Keratinocyte (primary cell): ENCODE measurements at regions not wholly inside any gene's neighbourhood (a gene's known extent, or its start where the extent isn't known, plus 50 kb on each side); places are given as distances from the start of the nearest gene placed in this dataset.

Experiments used
- DNase-seq: peaks from one replicate; pipeline ENCODE4 v3.0.0-alpha.2; 2011; ENCODE audit warnings: low read depth, missing footprints, low spot score
- FAIRE-seq: peaks from 2 replicates; lab custom pipeline; 2011; peaks lifted over from hg19 to GRCh38; lab: Jason Lieb, UNC
- H2AFZ ChIP-seq: 2 replicates; pipeline ENCODE4 v1.6.0; 2012; ENCODE audit warnings: low read length, control low read depth, inconsistent platforms; ENCODE audit not compliant: control insufficient read depth
- H3K27ac ChIP-seq: 2 replicates; pipeline ENCODE4 v1.5.1; 2011; ENCODE audit warnings: low read length; ENCODE audit not compliant: control insufficient read depth, insufficient read depth
- H3K27me3 ChIP-seq: 3 replicates; pipeline ENCODE4 v1.6.0; 2011; ENCODE audit warnings: low read length; ENCODE audit not compliant: control insufficient read depth, insufficient read depth; ENCODE audit errors: extremely low read depth
- H3K36me3 ChIP-seq, 2 experiments: 2 replicates in 1 of 2; 3 replicates in 1 of 2; pipeline ENCODE4 v1.5.1; 2011; ENCODE audit warnings: low read length in 2 of 2, mild to moderate bottlenecking in 1 of 2; ENCODE audit not compliant: control insufficient read depth in 2 of 2, insufficient read depth in 2 of 2; ENCODE audit errors: extremely low read depth in 1 of 2
- H3K4me1 ChIP-seq: 3 replicates; pipeline ENCODE4 v1.5.1; 2011; ENCODE audit warnings: low read length; ENCODE audit not compliant: control insufficient read depth, insufficient read depth; ENCODE audit errors: extremely low read depth
- H3K4me2 ChIP-seq: 3 replicates; pipeline ENCODE4 v1.6.0; 2011; ENCODE audit warnings: low read depth, low read length; ENCODE audit not compliant: control insufficient read depth, insufficient read depth; ENCODE audit errors: extremely low read depth
- H3K4me3 ChIP-seq, 3 experiments: fragments of 200-600 bp in 1 of 3; sonication (generic) in 1 of 3; 2 replicates in 2 of 3; 3 replicates in 1 of 3; pipeline ENCODE4 v1.5.1; 2011 to 2016; ENCODE audit warnings: low read length in 3 of 3, mild to moderate bottlenecking in 3 of 3, control low read depth in 2 of 3, inconsistent platforms in 1 of 3, low read depth in 1 of 3, mixed read lengths in 1 of 3, mixed run types in 1 of 3, moderate library complexity in 1 of 3; ENCODE audit not compliant: control insufficient read depth in 2 of 3, insufficient read depth in 2 of 3; ENCODE audit errors: extremely low read depth in 1 of 3
- H3K79me2 ChIP-seq: 2 replicates; pipeline ENCODE4 v1.6.0; 2012; ENCODE audit warnings: low read length; ENCODE audit not compliant: control insufficient read depth, insufficient read depth
- H3K9ac ChIP-seq: 3 replicates; pipeline ENCODE4 v1.6.0; 2011; ENCODE audit warnings: low read length; ENCODE audit not compliant: control insufficient read depth, insufficient read depth; ENCODE audit errors: extremely low read depth
- H3K9me1 ChIP-seq: 3 replicates; pipeline ENCODE4 v1.6.0; 2011; ENCODE audit warnings: low read length; ENCODE audit not compliant: control insufficient read depth, insufficient read depth; ENCODE audit errors: extremely low read depth
- H3K9me3 ChIP-seq: 2 replicates; pipeline ENCODE4 v1.5.1; 2012; ENCODE audit warnings: low read depth, low read length; ENCODE audit not compliant: control insufficient read depth
- H4K20me1 ChIP-seq: 3 replicates; pipeline ENCODE4 v1.6.0; 2011; ENCODE audit warnings: low read length; ENCODE audit not compliant: control insufficient read depth, insufficient read depth; ENCODE audit errors: extremely low read depth
- CTCF ChIP-seq, 3 experiments: IDR thresholded peaks in 1 of 3; conservative IDR thresholded peaks in 1 of 3; optimal IDR thresholded peaks in 1 of 3; 2 replicates in 2 of 3; 3 replicates in 1 of 3; pipeline versions ENCODE3 to v1.5.1; 2011; ENCODE audit warnings: low read length in 3 of 3, mild to moderate bottlenecking in 3 of 3, moderate library complexity in 2 of 3, control low read depth in 1 of 3, inconsistent platforms in 1 of 3; ENCODE audit not compliant: insufficient read depth in 2 of 3; ENCODE audit errors: extremely low read depth in 1 of 3
- EZH2 ChIP-seq: IDR thresholded peaks from one replicate; pipeline ENCODE4 v1.6.1; 2012; ENCODE audit warnings: inconsistent platforms, mild to moderate bottlenecking, low read length, moderate library complexity
- dilution Hi-C: fragments of 300-500 bp; cut with MboI; formaldehyde crosslinking; loops from one replicate; pipeline ENCODE4 v1.7.0; 2020; ENCODE audit warnings: low sequenced_read_pairs; ENCODE audit not compliant: extremely low pct_ligation_motif_present

GRCh38 chr2:156124458-156124857 is 208.1 kb downstream of the NR4A2 start:
- Histone ChIP-seq H3K36me3 (no peaks in the 10 kb centered on the region), H3K27ac (no peak overlapping the region), H3K79me2 (no peaks in the 10 kb centered on the region), H3K9ac (no peak overlapping the region), H3K4me1 (no peaks in the 10 kb centered on the region), H3K4me3 (no peak overlapping the region), H3K9me1 (no peaks in the 10 kb centered on the region), H3K27me3 (no peaks in the 10 kb centered on the region), H4K20me1 (no peaks in the 10 kb centered on the region), H3K4me2 (no peak overlapping the region), H2AFZ (no peak overlapping the region), H3K9me3 (no peaks in the 10 kb centered on the region)
- TF ChIP-seq EZH2 (no peak), CTCF (optimal IDR thresholded peaks at IDR 0.05 in 1 of 3, IDR thresholded peaks at IDR 0.05 in 1 of 3, conservative IDR thresholded peaks at IDR 0.05 in 1 of 3; ENCODE audit: extremely low read depth in 1 of 3, insufficient read depth in 2 of 3, low read length in 3 of 3) (no peak)
- FAIRE-seq (no peak), DNase-seq (no peak)
- dilution Hi-C loops: no loop called here

- FAIRE-seq (no peak), DNase-seq (no peak)
- H3K27ac ChIP-seq: no peak overlapping the region
- no peak overlapping the region for H3K4me2 ChIP-seq
- TF ChIP-seq CTCF (optimal IDR thresholded peaks at IDR 0.05 in 1 of 3, IDR thresholded peaks at IDR 0.05 in 1 of 3, conservative IDR thresholded peaks at IDR 0.05 in 1 of 3; ENCODE audit: extremely low read depth in 1 of 3, insufficient read depth in 2 of 3, low read length in 3 of 3) (no peak), EZH2 (no peak)
- no peaks in the 10 kb centered on the region for H3K9me3 ChIP-seq
- H3K4me1 ChIP-seq: peaks cover 21% of the 10 kb centered on the region
- H3K9me1 ChIP-seq: no peaks in the 10 kb centered on the region
- H3K9ac ChIP-seq: no peak overlapping the region
- H3K36me3 ChIP-seq: no peaks in the 10 kb centered on the region
- no peak overlapping the region for H2AFZ ChIP-seq
- H4K20me1 ChIP-seq: no peaks in the 10 kb centered on the region
- no peaks in the 10 kb centered on the region for H3K27me3 ChIP-seq
- no peaks in the 10 kb centered on the region for H3K79me2 ChIP-seq
- dilution Hi-C loops: no loop called here
- no peak overlapping the region for H3K4me3 ChIP-seq
Measured at GRCh38 chr2:156118753-156119416, 213.6 kb downstream of the NR4A2 start.
